CD14-positive monocyte (primary cell): ENCODE measurements at regions not wholly inside any gene's neighbourhood (a gene's known extent, or its start where the extent isn't known, plus 50 kb on each side); places are given as distances from the start of the nearest gene placed in this dataset.

Experiments used
- DNase-seq, 3 donors: peaks; one replicate each; pipeline ENCODE4 v3.0.0-alpha.2; 2011 to 2022
- H2AFZ ChIP-seq: 2 replicates; pipeline ENCODE4 v1.6.0; 2012; ENCODE audit warnings: mild to moderate bottlenecking, low read depth, low read length, inconsistent platforms; ENCODE audit not compliant: insufficient read depth, poor library complexity, severe bottlenecking
- H3K27ac ChIP-seq, 2 donors: 1 replicate in 1 of 2; 2 replicates in 1 of 2; pipeline ENCODE4 v1.5.1; 2012 to 2013; ENCODE audit warnings: low read length in 2 of 2, control low read depth in 1 of 2, inconsistent platforms in 1 of 2, low read depth in 1 of 2, mild to moderate bottlenecking in 1 of 2
- H3K27me3 ChIP-seq, 2 donors: one replicate each; pipeline versions ENCODE4 v1.6.0 to v1.6.1; 2011 to 2013; ENCODE audit warnings: low read length in 2 of 2; ENCODE audit not compliant: control insufficient read depth in 2 of 2, insufficient read depth in 2 of 2
- H3K36me3 ChIP-seq, 2 donors: replicated peaks in 1 of 2; 1 replicate in 1 of 2; 2 replicates in 1 of 2; pipeline versions ENCODE4 v1.5.1 to v1.6.1; 2012 to 2013; ENCODE audit warnings: low read length in 2 of 2, control low read depth in 1 of 2, inconsistent platforms in 1 of 2, mild to moderate bottlenecking in 1 of 2; ENCODE audit not compliant: insufficient read depth in 2 of 2, control insufficient read depth in 1 of 2
- H3K4me1 ChIP-seq, 2 donors: 1 replicate in 1 of 2; 2 replicates in 1 of 2; pipeline versions ENCODE4 v1.5.1 to v1.6.1; 2012 to 2013; ENCODE audit warnings: low read length in 2 of 2, control low read depth in 1 of 2, inconsistent platforms in 1 of 2, mild to moderate bottlenecking in 1 of 2, moderate library complexity in 1 of 2; ENCODE audit not compliant: insufficient read depth in 2 of 2, control insufficient read depth in 1 of 2
- H3K4me2 ChIP-seq: replicated peaks from 2 replicates; pipeline ENCODE3; 2012; ENCODE audit warnings: low read length, moderate library complexity, mild to moderate bottlenecking; ENCODE audit not compliant: poor library complexity, severe bottlenecking; ENCODE audit errors: extremely low read depth
- H3K4me3 ChIP-seq, 3 experiments: fragments of 200-600 bp in 1 of 3; sonication (generic) in 1 of 3; replicated peaks in 1 of 3; 1 replicate in 2 of 3; 2 replicates in 1 of 3; pipeline ENCODE4 v1.5.1; 2011 to 2013; ENCODE audit warnings: low read length in 3 of 3, mild to moderate bottlenecking in 3 of 3, control low read depth in 2 of 3, low read depth in 2 of 3, inconsistent platforms in 1 of 3, moderate library complexity in 1 of 3
- H3K79me2 ChIP-seq: 2 replicates; pipeline ENCODE4 v1.6.0; 2012; ENCODE audit warnings: mild to moderate bottlenecking, control low read depth, inconsistent platforms, low read length, moderate library complexity; ENCODE audit not compliant: insufficient read depth
- H3K9ac ChIP-seq: 2 replicates; pipeline ENCODE4 v1.6.0; 2017; ENCODE audit warnings: low read length, mild to moderate bottlenecking; ENCODE audit not compliant: insufficient read depth, poor library complexity, severe bottlenecking
- H3K9me3 ChIP-seq, 2 donors: replicated peaks in 1 of 2; 1 replicate in 1 of 2; 2 replicates in 1 of 2; pipeline versions ENCODE4 v1.5.1 to v1.6.1; 2012 to 2013; ENCODE audit warnings: low read length in 2 of 2, control low read depth in 1 of 2; ENCODE audit not compliant: control insufficient read depth in 1 of 2, insufficient read depth in 1 of 2
- H4K20me1 ChIP-seq: 2 replicates; pipeline ENCODE4 v1.6.0; 2012; ENCODE audit warnings: mild to moderate bottlenecking, low read length, control low read depth, moderate library complexity; ENCODE audit not compliant: insufficient read depth
- H3K27ac Mint-ChIP-seq, 7 donors: one replicate each; pipeline ENCODE4 v1.8.0; 2020; ENCODE audit warnings: mild to moderate bottlenecking in 7 of 7, mixed read lengths in 7 of 7, moderate library complexity in 6 of 7, inconsistent platforms in 2 of 7
- H3K27me3 Mint-ChIP-seq, 3 donors: one replicate each; pipeline ENCODE4 v1.8.0; 2021 to 2022; ENCODE audit warnings: low read depth in 3 of 3, mild to moderate bottlenecking in 3 of 3, mixed read lengths in 3 of 3, moderate library complexity in 3 of 3, inconsistent platforms in 1 of 3
- H3K36me3 Mint-ChIP-seq, 2 donors: one replicate each; pipeline ENCODE4 v1.8.0; 2020; ENCODE audit warnings: mixed read lengths in 2 of 2, inconsistent platforms in 1 of 2, mild to moderate bottlenecking in 1 of 2
- H3K4me1 Mint-ChIP-seq: one replicate; pipeline ENCODE4 v1.8.0; 2020; ENCODE audit warnings: mild to moderate bottlenecking, mixed read lengths
- H3K4me3 Mint-ChIP-seq, 2 donors: one replicate each; pipeline ENCODE4 v1.8.0; 2020; ENCODE audit warnings: mild to moderate bottlenecking in 2 of 2, mixed read lengths in 2 of 2, moderate library complexity in 1 of 2
- H3K9me3 Mint-ChIP-seq, 7 donors: one replicate each; pipeline ENCODE4 v1.8.0; 2020 to 2022; ENCODE audit warnings: mixed read lengths in 7 of 7, mild to moderate bottlenecking in 6 of 7, moderate library complexity in 6 of 7, inconsistent platforms in 2 of 7
- CTCF ChIP-seq: fragments of 200-600 bp; IDR thresholded peaks from one replicate; pipeline ENCODE4 v1.8.0; 2022; ENCODE audit warnings: antibody characterized with exemption, mild to moderate bottlenecking
- WGBS: methylation state at CpG from one replicate; pipeline ENCODE4 v1.1.5; 2013; ENCODE audit warnings: missing lambda C conversion rate; ENCODE audit not compliant: insufficient coverage; 5-methylcytosine and 5-hydroxymethylcytosine counted together
- intact Hi-C, 2 donors: fragments of 100-400 bp; cut with micrococcal nuclease; formaldehyde crosslinking; loops; one replicate each; pipeline versions ENCODE4 v1.15.0 to v1.15.1; 2023

GRCh38 chr2:453132-453531 is 165.2 kb upstream of the ALKAL2 start:
- no peaks in the 10 kb centered on the region for H3K36me3 Mint-ChIP-seq
- no peak overlapping the region for H2AFZ ChIP-seq
- H3K27me3 Mint-ChIP-seq, result peaks cover 0 to 2% (median 0%) of the 10 kb centered on the region in 3 donors
- H3K27ac Mint-ChIP-seq, result no peak overlapping the region
- TF ChIP-seq CTCF, result no peak
- H3K4me3 ChIP-seq, result no peak overlapping the region
- H3K4me1 Mint-ChIP-seq, result no peaks in the 10 kb centered on the region
- peaks cover 0 to 4% (median 1%) of the 10 kb centered on the region in 7 donors for H3K9me3 Mint-ChIP-seq
- no peaks in the 10 kb centered on the region for H3K9me3 ChIP-seq
- no peaks in the 10 kb centered on the region for H3K36me3 ChIP-seq
- H3K27ac ChIP-seq, result no peak overlapping the region
- H3K9ac ChIP-seq, result no peak overlapping the region
- H3K4me1 ChIP-seq, result no peaks in the 10 kb centered on the region
- intact Hi-C loops, result no loop called here
- no peak for DNase-seq
- H3K79me2 ChIP-seq, result no peaks in the 10 kb centered on the region
- H4K20me1 ChIP-seq, result no peaks in the 10 kb centered on the region
- 95% methylated on average over 6 of the region's 11 CpGs for WGBS
- no peak overlapping the region for H3K4me3 Mint-ChIP-seq
- H3K27me3 ChIP-seq, result no peaks in the 10 kb centered on the region
- H3K4me2 ChIP-seq, result no peak overlapping the region

- Histone ChIP-seq H3K9me3 (no peaks in the 10 kb centered on the region), H3K79me2 (no peaks in the 10 kb centered on the region), H3K36me3 (no peaks in the 10 kb centered on the region), H3K4me2 (no peak overlapping the region), H3K4me1 (no peaks in the 10 kb centered on the region), H2AFZ (no peak overlapping the region), H3K27ac (no peak overlapping the region), H3K27me3 (no peaks in the 10 kb centered on the region), H3K4me3 (no peak overlapping the region), H4K20me1 (no peaks in the 10 kb centered on the region), H3K9ac (no peak overlapping the region)
- TF ChIP-seq CTCF, result no peak
- Mint-ChIP-seq H3K9me3 (peaks cover 0 to 4% (median 1%) of the 10 kb centered on the region in 7 donors), H3K36me3 (no peaks in the 10 kb centered on the region), H3K27me3 (peaks cover 0 to 2% (median 0%) of the 10 kb centered on the region in 3 donors), H3K4me3 (no peak overlapping the region), H3K27ac (no peak overlapping the region), H3K4me1 (no peaks in the 10 kb centered on the region)
- no peak for DNase-seq
- intact Hi-C loops, result no loop called here
- 87% methylated on average over 15 of the region's 16 CpGs for WGBS
Observed at GRCh38 chr2:451495-451894, 163.6 kb upstream of the ALKAL2 start.
